ENCODE measurements at regions not wholly inside any gene's neighbourhood (a gene's known extent, or its start where the extent isn't known, plus 50 kb on each side); places are given as distances from the start of the nearest gene placed in this dataset.

- TF ChIP-seq POLR2A (IDR thresholded peaks at IDR 0.05; ENCODE audit: low read length), result no peak
- no peak for TF ChIP-seq GATA1 (IDR thresholded peaks at IDR 0.05; ENCODE audit: low read depth, low read length)
Observed at GRCh38 chr5:166671811-166672210, 1619.6 kb upstream of the WWC1 start.
